Smooth muscle cell (in vitro differentiated cells): ENCODE measurements at regions not wholly inside any gene's neighbourhood (a gene's known extent, or its start where the extent isn't known, plus 50 kb on each side); places are given as distances from the start of the nearest gene placed in this dataset.
A peak's percentile ranks its signal among the peaks of the same experiment; 100 is the strongest.

Experiments used
- DNase-seq: peaks from one replicate; lab custom pipeline; 2025; ENCODE audit not compliant: unreplicated experiment; lab: John Stamatoyannopoulos, UW
- H2AFZ ChIP-seq: fragments of 200-600 bp; sonication (generic); 2 replicates; pipeline ENCODE4 v1.6.0; 2016; ENCODE audit warnings: antibody characterized with exemption, low read depth, mild to moderate bottlenecking
- H3F3A ChIP-seq: fragments of 200-600 bp; sonication (generic); 2 replicates; pipeline ENCODE4 v1.6.0; 2017; ENCODE audit warnings: antibody characterized with exemption, low read depth
- H3K27ac ChIP-seq: fragments of 200-600 bp; sonication (generic); 2 replicates; pipeline ENCODE4 v1.5.1; 2016; ENCODE audit warnings: low read depth, mild to moderate bottlenecking
- H3K27me3 ChIP-seq: fragments of 200-600 bp; sonication (generic); 2 replicates; pipeline ENCODE4 v1.6.1; 2016; ENCODE audit warnings: low read depth, mild to moderate bottlenecking
- H3K36me3 ChIP-seq: fragments of 200-600 bp; sonication (generic); 2 replicates; pipeline ENCODE4 v1.5.1; 2016; ENCODE audit warnings: low read depth
- H3K4me1 ChIP-seq: fragments of 200-600 bp; sonication (generic); 2 replicates; pipeline ENCODE4 v1.5.1; 2016; ENCODE audit warnings: low read depth
- H3K4me2 ChIP-seq: fragments of 200-600 bp; sonication (generic); 2 replicates; pipeline ENCODE4 v1.6.0; 2016; ENCODE audit warnings: mild to moderate bottlenecking
- H3K4me3 ChIP-seq: fragments of 200-600 bp; sonication (generic); 2 replicates; pipeline ENCODE4 v1.5.1; 2016; ENCODE audit warnings: mild to moderate bottlenecking
- H3K79me2 ChIP-seq: fragments of 200-600 bp; sonication (generic); 2 replicates; pipeline ENCODE4 v1.6.0; 2016; ENCODE audit warnings: low read depth, mild to moderate bottlenecking
- H3K9ac ChIP-seq: fragments of 200-600 bp; sonication (generic); 2 replicates; pipeline ENCODE4 v1.6.0; 2016; ENCODE audit warnings: low read depth
- H3K9me3 ChIP-seq: fragments of 200-600 bp; sonication (generic); replicated peaks from 2 replicates; pipeline ENCODE4 v1.5.1; 2016; ENCODE audit warnings: low read depth
- H4K20me1 ChIP-seq: fragments of 200-600 bp; sonication (generic); 2 replicates; pipeline ENCODE4 v1.6.0; 2016; ENCODE audit warnings: low read depth
- CTCF ChIP-seq: fragments of 200-600 bp; sonication (generic); IDR thresholded peaks from 2 replicates; pipeline ENCODE4 v1.5.1; 2017; ENCODE audit warnings: borderline replicate concordance, mild to moderate bottlenecking, antibody characterized with exemption; ENCODE audit not compliant: insufficient read depth, poor library complexity, severe bottlenecking
- WGBS: methylation state at CpG from one replicate; pipeline ENCODE4 v1.1.7; 2016; ENCODE audit warnings: low lambda C conversion rate; 5-methylcytosine and 5-hydroxymethylcytosine counted together

- H2AFZ ChIP-seq = no peak overlapping the region
- no peaks in the 10 kb centered on the region for H3K79me2 ChIP-seq
- peak overlapping the region; percentile 24 for H3K4me2 ChIP-seq
Measured at GRCh38 chr13:106416645-106417044, 118.8 kb downstream of the EFNB2 start.

GRCh38 chr13:106415971-106416370 is 119.5 kb downstream of the EFNB2 start:
- Histone ChIP-seq H3K9ac (no peak overlapping the region), H2AFZ (no peak overlapping the region), H3K9me3 (no peaks in the 10 kb centered on the region), H4K20me1 (no peaks in the 10 kb centered on the region), H3K36me3 (no peaks in the 10 kb centered on the region), H3F3A (peaks cover 5% of the 10 kb centered on the region), H3K27ac (no peak overlapping the region), H3K79me2 (no peaks in the 10 kb centered on the region), H3K4me2 (peak overlapping the region; percentile 24), H3K27me3 (no peaks in the 10 kb centered on the region), H3K4me1 (peaks cover 15% of the 10 kb centered on the region), H3K4me3 (no peak overlapping the region)
- 16% methylated on average over 1 of the region's 1 CpG for WGBS
- no peak for TF ChIP-seq CTCF
- DNase-seq = no peak

More at GRCh38 chr13:106416645-106417044, 118.8 kb downstream of the EFNB2 start:
- H3K27me3 ChIP-seq = no peaks in the 10 kb centered on the region
- peaks cover 5% of the 10 kb centered on the region for H3F3A ChIP-seq
- WGBS = 97% methylated on average over 3 of the region's 3 CpGs
- H3K4me3 ChIP-seq = no peak overlapping the region
- no peak overlapping the region for H3K27ac ChIP-seq
- H4K20me1 ChIP-seq = no peaks in the 10 kb centered on the region
- no peak for DNase-seq
- H3K9ac ChIP-seq = no peak overlapping the region
- TF ChIP-seq CTCF = no peak
- H3K36me3 ChIP-seq = no peaks in the 10 kb centered on the region
- peaks cover 15% of the 10 kb centered on the region for H3K4me1 ChIP-seq
- no peaks in the 10 kb centered on the region for H3K9me3 ChIP-seq

- H3K9me3 ChIP-seq = no peaks in the 10 kb centered on the region
- H3K27me3 ChIP-seq = no peaks in the 10 kb centered on the region
- H3K79me2 ChIP-seq = no peaks in the 10 kb centered on the region
- DNase-seq = no peak
- peaks cover 15% of the 10 kb centered on the region for H3K4me1 ChIP-seq
- H3K4me2 ChIP-seq = peak overlapping the region; percentile 24
- H4K20me1 ChIP-seq = no peaks in the 10 kb centered on the region
- 59% methylated on average over 4 of the region's 4 CpGs for WGBS
- peaks cover 5% of the 10 kb centered on the region for H3F3A ChIP-seq
- H3K9ac ChIP-seq = no peak overlapping the region
- H3K36me3 ChIP-seq = no peaks in the 10 kb centered on the region
- no peak overlapping the region for H3K4me3 ChIP-seq
- TF ChIP-seq CTCF = no peak
- H3K27ac ChIP-seq = no peak overlapping the region
- H2AFZ ChIP-seq = no peak overlapping the region
Measured at GRCh38 chr13:106415442-106415841, 120.0 kb downstream of the EFNB2 start.

GRCh38 chr13:106407338-106407737 is 128.1 kb downstream of the EFNB2 start:
- no peak overlapping the region for H2AFZ ChIP-seq
- no peak for DNase-seq
- no peak overlapping the region for H3K4me3 ChIP-seq
- H3K27ac ChIP-seq = no peak overlapping the region
- H3K4me2 ChIP-seq = no peak overlapping the region
- no peaks in the 10 kb centered on the region for H3F3A ChIP-seq
- no peaks in the 10 kb centered on the region for H3K27me3 ChIP-seq
- H4K20me1 ChIP-seq = no peaks in the 10 kb centered on the region
- 54% methylated on average over 8 of the region's 8 CpGs for WGBS
- H3K9ac ChIP-seq = no peak overlapping the region
- H3K79me2 ChIP-seq = no peaks in the 10 kb centered on the region
- peaks cover 14% of the 10 kb centered on the region for H3K4me1 ChIP-seq
- no peaks in the 10 kb centered on the region for H3K9me3 ChIP-seq
- no peak for TF ChIP-seq CTCF
- no peaks in the 10 kb centered on the region for H3K36me3 ChIP-seq
